Activated T-cell treated with anti-CD3 and anti-CD28 coated beads, Interleukin-2, amount 50 U/mL, for 4 hours (primary cell): ENCODE measurements at regions not wholly inside any gene's neighbourhood (a gene's known extent, or its start where the extent isn't known, plus 50 kb on each side); places are given as distances from the start of the nearest gene placed in this dataset.

Experiments
- ATAC-seq, 2 donors: fragments of 200-7000 bp; cut with Tn5 transposase; one replicate each; pipeline ENCODE4 v1.10.0; 2021
- DNase-seq: peaks from one replicate; pipeline ENCODE4 v3.0.0-alpha.2; 2020
- H3K27me3 Mint-ChIP-seq: one replicate; pipeline ENCODE4 v1.8.0; 2021; ENCODE audit warnings: low read depth, mixed read lengths
- H3K36me3 Mint-ChIP-seq: one replicate; pipeline ENCODE4 v1.8.0; 2022; ENCODE audit warnings: mixed read lengths; ENCODE audit not compliant: insufficient read depth
- H3K4me1 Mint-ChIP-seq: one replicate; pipeline ENCODE4 v1.8.0; 2021; ENCODE audit warnings: low read depth, mixed read lengths
- H3K4me3 Mint-ChIP-seq: one replicate; pipeline ENCODE4 v1.8.0; 2021; ENCODE audit warnings: mild to moderate bottlenecking, moderate library complexity, mixed read lengths
- H3K9me3 Mint-ChIP-seq: one replicate; pipeline ENCODE4 v1.8.0; 2021; ENCODE audit warnings: mixed read lengths

GRCh38 chr6:103675807-103676406 lies 1183.8 kb downstream of the HACE1 start:
- Mint-ChIP-seq H3K4me3 (no peak overlapping the region), H3K9me3 (no peaks in the 10 kb centered on the region), H3K27me3 (no peaks in the 10 kb centered on the region), H3K4me1 (peaks cover 6% of the 10 kb centered on the region), H3K36me3 (no peaks in the 10 kb centered on the region)
- no peak for DNase-seq
- ATAC-seq, result no peak

DNA sequence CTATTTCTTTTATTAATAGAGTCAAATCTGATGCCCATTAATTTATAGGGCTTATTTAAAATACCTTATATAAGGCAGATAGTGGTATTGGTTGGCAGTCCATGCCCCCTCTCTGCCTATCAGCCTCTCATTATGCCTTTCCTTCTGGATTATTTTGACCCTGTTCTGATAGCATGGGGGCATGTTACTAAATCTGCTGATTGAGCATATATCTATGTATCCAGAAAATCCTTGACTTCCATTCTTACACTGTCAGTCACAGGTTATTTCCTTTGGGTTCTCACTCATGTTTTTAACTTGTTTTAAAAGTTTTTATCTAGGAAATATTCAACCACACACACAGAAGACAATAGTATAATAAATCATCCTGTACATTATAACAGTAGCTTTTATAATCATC lies 1184.9 kb downstream of the HACE1 start:
- no peak for DNase-seq
- no peak for ATAC-seq
- H3K4me3 Mint-ChIP-seq, result no peak overlapping the region
- H3K36me3 Mint-ChIP-seq, result no peaks in the 10 kb centered on the region
- peaks cover 6% of the 10 kb centered on the region for H3K4me1 Mint-ChIP-seq
- no peaks in the 10 kb centered on the region for H3K9me3 Mint-ChIP-seq
- no peaks in the 10 kb centered on the region for H3K27me3 Mint-ChIP-seq

DNA sequence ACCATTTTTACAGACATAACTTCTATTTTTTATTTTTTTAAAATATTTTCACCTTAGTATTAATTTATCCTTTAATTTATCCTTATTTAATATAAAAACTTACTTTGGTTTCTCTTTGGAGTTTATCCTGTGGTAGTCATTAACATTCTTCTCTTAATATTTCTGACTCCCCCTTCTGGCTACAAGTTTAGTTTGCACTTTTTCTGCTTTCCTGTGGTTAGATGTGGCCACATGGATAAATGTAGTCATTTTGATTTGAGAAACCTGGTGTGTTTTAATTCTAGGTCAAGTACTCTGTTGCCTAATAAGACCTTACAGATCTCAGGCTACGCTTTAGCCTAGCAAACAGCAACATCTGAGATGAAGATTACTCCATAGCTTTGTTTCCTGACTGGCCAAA lies 1187.5 kb downstream of the HACE1 start:
- H3K4me3 Mint-ChIP-seq, result no peak overlapping the region
- no peaks in the 10 kb centered on the region for H3K9me3 Mint-ChIP-seq
- H3K27me3 Mint-ChIP-seq, result no peaks in the 10 kb centered on the region
- ATAC-seq (no peak), DNase-seq (no peak)
- peaks cover 6% of the 10 kb centered on the region for H3K4me1 Mint-ChIP-seq
- no peaks in the 10 kb centered on the region for H3K36me3 Mint-ChIP-seq

- H3K27me3 Mint-ChIP-seq, result no peaks in the 10 kb centered on the region
- no peaks in the 10 kb centered on the region for H3K4me1 Mint-ChIP-seq
- H3K36me3 Mint-ChIP-seq, result no peaks in the 10 kb centered on the region
- ATAC-seq, result no peak
- H3K4me3 Mint-ChIP-seq, result no peak overlapping the region
- H3K9me3 Mint-ChIP-seq, result no peaks in the 10 kb centered on the region
- DNase-seq, result no peak
Measured at GRCh38 chr6:103629613-103630012, 1230.1 kb downstream of the HACE1 start.

GRCh38 chr6:103617642-103618041 lies 1242.1 kb downstream of the HACE1 start:
- no peaks in the 10 kb centered on the region for H3K27me3 Mint-ChIP-seq
- ATAC-seq (no peak), DNase-seq (no peak)
- no peaks in the 10 kb centered on the region for H3K4me1 Mint-ChIP-seq
- H3K9me3 Mint-ChIP-seq, result peaks cover 17% of the 10 kb centered on the region
- H3K36me3 Mint-ChIP-seq, result no peaks in the 10 kb centered on the region
- no peak overlapping the region for H3K4me3 Mint-ChIP-seq

DNA sequence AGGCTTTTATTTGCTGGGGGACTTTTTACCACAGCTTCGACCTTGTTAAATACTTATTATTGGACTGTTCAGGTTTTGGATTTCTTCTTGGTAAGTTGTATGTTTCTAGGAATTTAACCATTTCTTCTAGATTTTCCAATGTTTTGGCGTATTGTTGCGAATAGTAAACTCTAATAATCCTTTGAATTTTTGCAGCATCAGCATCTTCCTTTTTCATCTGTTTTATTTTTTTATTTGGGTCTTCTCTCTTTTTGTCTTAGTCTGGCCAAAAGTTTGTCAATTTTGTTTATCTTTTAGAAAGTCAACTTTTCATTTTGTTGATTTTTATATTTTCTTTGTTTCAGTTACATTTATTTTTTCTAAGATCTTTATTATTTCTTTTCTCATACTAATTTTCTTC lies 1272.0 kb downstream of the HACE1 start:
- H3K9me3 Mint-ChIP-seq, result peaks cover 28% of the 10 kb centered on the region
- H3K36me3 Mint-ChIP-seq, result no peaks in the 10 kb centered on the region
- H3K4me3 Mint-ChIP-seq, result no peak overlapping the region
- DNase-seq (no peak), ATAC-seq (no peak)
- no peaks in the 10 kb centered on the region for H3K27me3 Mint-ChIP-seq
- H3K4me1 Mint-ChIP-seq, result no peaks in the 10 kb centered on the region

- no peak overlapping the region for H3K4me3 Mint-ChIP-seq
- DNase-seq (no peak), ATAC-seq (no peak)
- H3K4me1 Mint-ChIP-seq, result no peaks in the 10 kb centered on the region
- peaks cover 9% of the 10 kb centered on the region for H3K9me3 Mint-ChIP-seq
- H3K36me3 Mint-ChIP-seq, result no peaks in the 10 kb centered on the region
- no peaks in the 10 kb centered on the region for H3K27me3 Mint-ChIP-seq
Measured at GRCh38 chr6:103578115-103578514, 1281.6 kb downstream of the HACE1 start.

DNA sequence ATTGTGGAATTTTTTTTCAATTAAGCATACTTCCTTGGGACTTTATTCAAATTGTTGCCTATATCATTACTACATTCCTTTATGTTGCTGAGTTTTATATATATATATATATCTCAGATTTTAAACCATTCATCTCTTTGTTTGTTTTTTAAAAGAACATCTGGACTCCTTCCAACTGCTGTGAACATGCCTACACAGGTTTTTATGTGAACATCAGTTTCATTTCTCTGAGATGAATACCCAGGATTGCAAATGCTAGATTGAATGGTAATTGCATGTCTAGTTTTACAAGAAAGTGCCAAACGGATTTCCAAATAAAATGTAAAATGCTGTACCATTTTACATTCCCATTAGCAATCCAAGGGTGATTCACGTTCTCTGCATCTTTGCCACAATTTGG lies 1289.3 kb downstream of the HACE1 start:
- H3K4me1 Mint-ChIP-seq, result no peaks in the 10 kb centered on the region
- H3K4me3 Mint-ChIP-seq, result no peak overlapping the region
- no peak for DNase-seq
- ATAC-seq, result no peak
- no peaks in the 10 kb centered on the region for H3K9me3 Mint-ChIP-seq
- no peaks in the 10 kb centered on the region for H3K27me3 Mint-ChIP-seq
- no peaks in the 10 kb centered on the region for H3K36me3 Mint-ChIP-seq

- no peak for DNase-seq
- Mint-ChIP-seq H3K36me3 (no peaks in the 10 kb centered on the region), H3K27me3 (no peaks in the 10 kb centered on the region), H3K4me3 (no peak overlapping the region), H3K4me1 (no peaks in the 10 kb centered on the region), H3K9me3 (peaks cover 15% of the 10 kb centered on the region)
- ATAC-seq, result no peak
Measured at GRCh38 chr6:103554911-103555310, 1304.8 kb downstream of the HACE1 start.

DNA sequence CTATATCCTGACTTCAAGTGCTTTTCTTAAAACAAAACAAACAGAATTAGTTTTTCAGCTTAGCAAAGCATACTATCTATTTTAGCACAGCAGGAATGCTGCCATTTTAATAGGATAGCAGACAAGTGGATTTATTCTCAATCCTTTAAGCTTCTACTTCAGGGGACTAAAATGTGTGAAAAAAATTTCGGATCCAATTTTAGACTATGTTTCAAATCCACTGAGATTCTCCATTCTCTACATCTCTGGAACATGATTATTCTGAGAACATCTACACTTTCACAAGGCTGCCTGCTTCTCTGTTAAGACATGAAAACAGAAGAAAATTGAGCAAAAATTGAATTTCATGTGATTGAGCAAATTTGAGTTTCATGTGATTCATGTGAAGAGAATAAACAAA lies 1321.3 kb downstream of the HACE1 start:
- ATAC-seq (no peak), DNase-seq (no peak)
- H3K9me3 Mint-ChIP-seq, result peaks cover 13% of the 10 kb centered on the region
- no peaks in the 10 kb centered on the region for H3K27me3 Mint-ChIP-seq
- H3K4me3 Mint-ChIP-seq, result no peak overlapping the region
- no peaks in the 10 kb centered on the region for H3K4me1 Mint-ChIP-seq
- H3K36me3 Mint-ChIP-seq, result no peaks in the 10 kb centered on the region

DNA sequence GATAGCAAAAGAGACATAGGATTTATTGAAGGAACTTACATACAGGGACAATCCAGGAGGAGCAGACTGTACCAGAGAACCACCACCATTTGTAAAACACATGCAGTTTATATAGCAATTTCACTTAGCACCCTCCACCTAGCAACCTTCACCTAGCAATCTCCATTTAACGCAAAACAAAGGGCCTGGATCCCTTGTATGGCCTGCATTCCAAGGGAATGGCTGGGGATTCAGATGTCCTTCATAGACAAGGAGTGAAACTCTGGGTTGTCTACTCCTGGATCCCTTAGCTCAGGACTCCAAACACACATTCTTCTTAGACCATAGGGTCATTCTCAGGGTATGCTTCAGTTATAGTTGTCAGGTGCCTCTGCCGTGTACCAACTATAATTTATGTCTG lies 1324.9 kb downstream of the HACE1 start:
- peaks cover 13% of the 10 kb centered on the region for H3K9me3 Mint-ChIP-seq
- no peak for DNase-seq
- no peaks in the 10 kb centered on the region for H3K4me1 Mint-ChIP-seq
- H3K4me3 Mint-ChIP-seq, result no peak overlapping the region
- no peak for ATAC-seq
- H3K36me3 Mint-ChIP-seq, result no peaks in the 10 kb centered on the region
- H3K27me3 Mint-ChIP-seq, result no peaks in the 10 kb centered on the region

GRCh38 chr6:103534095-103534494 lies 1325.6 kb downstream of the HACE1 start:
- no peak for DNase-seq
- ATAC-seq, result no peak
- Mint-ChIP-seq H3K4me3 (no peak overlapping the region), H3K9me3 (peaks cover 13% of the 10 kb centered on the region), H3K27me3 (no peaks in the 10 kb centered on the region), H3K4me1 (no peaks in the 10 kb centered on the region), H3K36me3 (no peaks in the 10 kb centered on the region)

DNA sequence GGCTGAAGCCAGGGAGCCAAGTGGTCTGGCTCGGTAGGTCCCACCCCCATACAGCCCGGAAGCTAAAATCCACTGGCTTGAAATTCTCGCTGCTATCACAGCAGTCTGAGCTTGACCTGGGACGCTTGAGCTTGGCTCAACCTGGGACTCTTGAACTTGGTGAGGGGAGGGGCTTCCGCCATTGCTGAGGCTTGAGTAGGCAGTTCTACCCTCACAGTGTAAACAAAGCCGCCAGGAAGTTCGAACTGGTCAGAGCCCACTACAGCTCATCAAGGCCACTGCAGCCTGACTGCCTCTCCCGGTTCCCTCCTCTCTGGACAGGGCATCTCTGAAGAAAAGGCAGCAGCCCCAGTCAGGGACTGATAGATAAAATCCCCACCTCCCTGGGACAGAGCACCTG lies 1337.7 kb downstream of the HACE1 start:
- no peak overlapping the region for H3K4me3 Mint-ChIP-seq
- ATAC-seq, result no peak

GRCh38 chr6:103516336-103516735 lies 1343.4 kb downstream of the HACE1 start:
- ATAC-seq, result no peak
- Mint-ChIP-seq H3K4me3 (no peak overlapping the region), H3K36me3 (no peaks in the 10 kb centered on the region), H3K4me1 (no peaks in the 10 kb centered on the region), H3K9me3 (no peaks in the 10 kb centered on the region), H3K27me3 (no peaks in the 10 kb centered on the region)
- no peak for DNase-seq

More for the DNA sequence above, 1337.7 kb downstream of the HACE1 start:
- Mint-ChIP-seq H3K27me3 (no peaks in the 10 kb centered on the region), H3K9me3 (peaks cover 15% of the 10 kb centered on the region), H3K36me3 (no peaks in the 10 kb centered on the region), H3K4me1 (no peaks in the 10 kb centered on the region)
- no peak for DNase-seq

DNA sequence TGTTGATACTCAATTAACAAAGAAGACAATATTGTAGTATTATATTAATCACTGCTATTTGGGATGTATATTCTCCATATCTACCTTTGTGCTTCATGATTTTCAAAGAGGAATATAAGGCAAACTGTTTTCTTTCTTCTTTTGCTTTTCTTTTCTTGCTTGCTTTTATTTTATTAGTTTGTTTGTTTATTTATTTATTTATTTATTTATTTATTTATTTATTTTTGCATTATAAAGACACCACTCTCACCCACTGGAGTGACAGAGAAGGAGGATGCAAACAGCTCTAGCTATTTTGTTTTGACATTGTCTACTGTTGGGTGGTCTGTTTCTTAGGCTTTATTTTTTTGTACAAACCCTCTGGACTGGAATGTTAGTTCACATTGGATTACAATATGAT lies 1352.7 kb downstream of the HACE1 start:
- Mint-ChIP-seq H3K36me3 (no peaks in the 10 kb centered on the region), H3K9me3 (peaks cover 10% of the 10 kb centered on the region), H3K4me3 (no peak overlapping the region), H3K4me1 (no peaks in the 10 kb centered on the region), H3K27me3 (no peaks in the 10 kb centered on the region)
- DNase-seq (no peak), ATAC-seq (no peak)

DNA sequence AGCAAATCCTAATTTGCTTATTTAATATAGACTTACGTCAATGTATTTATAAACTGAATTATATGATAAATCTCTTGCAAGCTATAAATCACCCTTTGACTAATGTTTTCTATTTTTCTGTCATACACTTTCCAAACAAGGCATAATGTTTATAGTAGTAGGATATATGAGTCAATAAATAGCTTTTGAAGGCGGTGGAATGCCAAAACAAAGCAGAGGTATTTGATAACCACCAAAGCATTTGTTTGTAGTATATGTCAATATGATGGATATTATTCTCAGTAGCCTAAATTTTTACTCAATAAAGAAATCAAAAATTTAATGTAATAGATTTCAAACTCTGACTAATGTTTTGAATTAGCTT lies 1354.6 kb downstream of the HACE1 start:
- Mint-ChIP-seq H3K36me3 (no peaks in the 10 kb centered on the region), H3K9me3 (peaks cover 10% of the 10 kb centered on the region), H3K27me3 (no peaks in the 10 kb centered on the region), H3K4me1 (no peaks in the 10 kb centered on the region), H3K4me3 (no peak overlapping the region)
- ATAC-seq (no peak), DNase-seq (no peak)
